ENCODE measurements at regions not wholly inside any gene's neighbourhood (a gene's known extent, or its start where the extent isn't known, plus 50 kb on each side); places are given as distances from the start of the nearest gene placed in this dataset.

DNA sequence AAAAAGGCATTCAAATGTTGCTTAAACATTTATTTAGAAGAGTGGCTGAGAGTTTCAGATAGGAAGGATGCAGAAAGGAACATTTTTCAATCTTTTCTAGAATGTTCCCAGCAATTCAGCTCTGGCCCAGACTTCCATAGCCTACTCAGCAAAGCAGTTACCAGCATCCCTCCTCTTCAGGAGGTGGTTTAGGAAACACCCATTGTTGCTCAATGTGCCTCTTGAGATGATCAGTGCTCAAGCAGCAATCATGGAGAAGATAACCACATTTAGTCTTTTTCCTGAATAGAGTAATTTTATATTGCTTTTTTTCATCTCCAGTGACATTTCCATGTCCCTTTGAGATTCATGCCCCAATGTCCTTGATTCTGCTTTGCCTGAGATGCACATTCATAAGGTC, 328.7 kb upstream of the PPARGC1A start:
- Mint-ChIP-seq H3K4me3 (ENCODE audit: unreplicated experiment) (no peak overlapping the region), H3K36me3 (ENCODE audit: low read depth, unreplicated experiment) (no peaks in the 10 kb centered on the region), H3K27ac (ENCODE audit: unreplicated experiment) (no peak overlapping the region), H3K4me1 (ENCODE audit: unreplicated experiment) (no peaks in the 10 kb centered on the region), H3K9me3 (ENCODE audit: unreplicated experiment) (no peaks in the 10 kb centered on the region), H3K27me3 (ENCODE audit: unreplicated experiment) (no peaks in the 10 kb centered on the region)
- no peak for DNase-seq (ENCODE audit: low spot score)
- TF ChIP-seq, protein P1, sequence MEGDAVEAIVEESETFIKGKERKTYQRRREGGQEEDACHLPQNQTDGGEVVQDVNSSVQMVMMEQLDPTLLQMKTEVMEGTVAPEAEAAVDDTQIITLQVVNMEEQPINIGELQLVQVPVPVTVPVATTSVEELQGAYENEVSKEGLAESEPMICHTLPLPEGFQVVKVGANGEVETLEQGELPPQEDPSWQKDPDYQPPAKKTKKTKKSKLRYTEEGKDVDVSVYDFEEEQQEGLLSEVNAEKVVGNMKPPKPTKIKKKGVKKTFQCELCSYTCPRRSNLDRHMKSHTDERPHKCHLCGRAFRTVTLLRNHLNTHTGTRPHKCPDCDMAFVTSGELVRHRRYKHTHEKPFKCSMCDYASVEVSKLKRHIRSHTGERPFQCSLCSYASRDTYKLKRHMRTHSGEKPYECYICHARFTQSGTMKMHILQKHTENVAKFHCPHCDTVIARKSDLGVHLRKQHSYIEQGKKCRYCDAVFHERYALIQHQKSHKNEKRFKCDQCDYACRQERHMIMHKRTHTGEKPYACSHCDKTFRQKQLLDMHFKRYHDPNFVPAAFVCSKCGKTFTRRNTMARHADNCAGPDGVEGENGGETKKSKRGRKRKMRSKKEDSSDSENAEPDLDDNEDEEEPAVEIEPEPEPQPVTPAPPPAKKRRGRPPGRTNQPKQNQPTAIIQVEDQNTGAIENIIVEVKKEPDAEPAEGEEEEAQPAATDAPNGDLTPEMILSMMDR (IDR thresholded peaks at IDR 0.05; ENCODE audit: unreplicated experiment): no peak

DNA sequence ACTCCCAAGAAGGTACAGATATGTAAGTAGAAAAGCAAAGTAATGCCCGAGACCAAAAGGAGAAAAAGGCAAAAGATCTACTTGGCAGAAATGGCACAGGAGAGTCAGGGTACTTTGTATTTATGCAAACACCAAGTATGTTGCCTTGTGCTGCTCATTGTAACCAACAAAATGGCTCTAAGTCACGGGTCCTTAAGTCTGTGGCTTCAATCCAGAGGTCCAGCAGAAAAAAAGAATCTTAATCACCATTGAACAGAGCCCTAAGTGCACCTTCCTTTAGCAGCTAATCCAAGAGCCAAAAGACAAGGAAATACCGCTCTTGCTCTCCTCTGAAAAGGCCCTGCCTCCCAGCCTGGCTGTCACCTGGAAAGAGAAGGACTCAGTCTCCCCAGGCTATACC, 324.9 kb upstream of the PPARGC1A start:
- H3K36me3 Mint-ChIP-seq (ENCODE audit: low read depth, unreplicated experiment): no peaks in the 10 kb centered on the region
- H3K9me3 Mint-ChIP-seq (ENCODE audit: unreplicated experiment): no peaks in the 10 kb centered on the region
- TF ChIP-seq, protein P1 (IDR thresholded peaks at IDR 0.05; ENCODE audit: unreplicated experiment): no peak
- no peak for DNase-seq (ENCODE audit: low spot score)
- no peak overlapping the region for H3K27ac Mint-ChIP-seq (ENCODE audit: unreplicated experiment)
- H3K27me3 Mint-ChIP-seq (ENCODE audit: unreplicated experiment): no peaks in the 10 kb centered on the region
- no peaks in the 10 kb centered on the region for H3K4me1 Mint-ChIP-seq (ENCODE audit: unreplicated experiment)
- H3K4me3 Mint-ChIP-seq (ENCODE audit: unreplicated experiment): no peak overlapping the region

DNA sequence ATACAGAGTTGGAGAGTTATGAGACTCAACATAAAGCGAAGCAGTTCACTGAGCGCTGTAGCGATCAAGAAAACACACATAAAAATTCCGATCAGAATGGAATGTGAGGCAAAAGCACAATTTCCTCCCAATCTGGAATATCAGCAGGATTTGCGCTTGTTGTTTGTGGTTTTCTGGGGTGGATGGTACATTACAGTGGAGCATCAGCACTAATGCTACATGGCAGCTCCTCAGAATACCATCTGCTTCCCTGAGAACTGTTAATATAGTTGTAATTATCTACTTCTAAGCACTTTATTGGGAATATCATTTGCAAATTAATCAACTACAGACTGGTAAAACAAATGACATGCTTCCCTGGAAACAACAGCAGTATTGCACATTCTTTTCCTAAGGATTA, 324.1 kb upstream of the PPARGC1A start:
- H3K4me1 Mint-ChIP-seq (ENCODE audit: unreplicated experiment): no peaks in the 10 kb centered on the region
- no peaks in the 10 kb centered on the region for H3K9me3 Mint-ChIP-seq (ENCODE audit: unreplicated experiment)
- no peak for DNase-seq (ENCODE audit: low spot score)
- no peak overlapping the region for H3K4me3 Mint-ChIP-seq (ENCODE audit: unreplicated experiment)
- no peaks in the 10 kb centered on the region for H3K36me3 Mint-ChIP-seq (ENCODE audit: low read depth, unreplicated experiment)
- no peak overlapping the region for H3K27ac Mint-ChIP-seq (ENCODE audit: unreplicated experiment)
- H3K27me3 Mint-ChIP-seq (ENCODE audit: unreplicated experiment): no peaks in the 10 kb centered on the region
- TF ChIP-seq, protein P1 (IDR thresholded peaks at IDR 0.05; ENCODE audit: unreplicated experiment): no peak

DNA sequence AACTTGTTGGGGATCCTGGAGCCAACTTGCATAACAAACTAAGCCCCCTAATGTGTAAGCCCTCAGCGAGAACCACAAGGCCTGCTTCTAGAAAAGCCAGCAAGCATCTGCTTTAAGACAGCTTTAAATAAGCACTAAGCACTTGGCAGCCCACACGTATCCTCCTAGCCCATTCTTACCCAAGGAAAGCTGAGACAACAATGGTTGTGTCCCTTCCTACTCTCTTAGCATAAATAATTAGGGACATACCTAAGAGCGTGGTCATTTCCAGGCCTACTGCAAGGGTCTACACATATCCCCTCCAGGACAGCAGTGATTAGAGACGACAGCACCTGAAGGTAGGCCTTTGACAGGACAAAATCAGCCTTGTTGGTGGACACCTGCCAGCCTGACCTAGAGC, 322.8 kb upstream of the PPARGC1A start:
- no peaks in the 10 kb centered on the region for H3K27me3 Mint-ChIP-seq (ENCODE audit: unreplicated experiment)
- no peak for DNase-seq (ENCODE audit: low spot score)
- TF ChIP-seq, protein P1 (IDR thresholded peaks at IDR 0.05; ENCODE audit: unreplicated experiment): no peak
- H3K9me3 Mint-ChIP-seq (ENCODE audit: unreplicated experiment): no peaks in the 10 kb centered on the region
- no peak overlapping the region for H3K4me3 Mint-ChIP-seq (ENCODE audit: unreplicated experiment)
- no peaks in the 10 kb centered on the region for H3K4me1 Mint-ChIP-seq (ENCODE audit: unreplicated experiment)
- no peak overlapping the region for H3K27ac Mint-ChIP-seq (ENCODE audit: unreplicated experiment)
- H3K36me3 Mint-ChIP-seq (ENCODE audit: low read depth, unreplicated experiment): no peaks in the 10 kb centered on the region

DNA sequence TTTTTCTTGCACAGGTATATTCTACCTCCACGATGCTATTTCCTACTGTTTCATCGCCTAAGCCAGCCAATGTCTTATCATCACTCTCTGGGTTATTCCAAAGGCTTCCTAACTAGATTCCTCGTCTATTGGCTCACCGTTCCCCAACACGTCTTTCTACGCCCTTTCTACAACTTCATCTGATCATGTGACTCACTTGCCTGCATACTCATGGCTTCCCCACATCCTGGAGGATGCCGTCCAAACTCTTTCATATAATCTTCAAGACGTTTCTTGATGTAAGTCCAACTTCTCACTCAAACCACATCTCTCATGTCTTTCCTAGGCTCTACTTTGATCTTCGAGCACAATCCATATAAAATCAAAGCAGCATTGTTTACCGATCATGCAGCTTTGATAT, 322.0 kb upstream of the PPARGC1A start:
- DNase-seq (ENCODE audit: low spot score): no peak
- TF ChIP-seq, protein P1 (IDR thresholded peaks at IDR 0.05; ENCODE audit: unreplicated experiment): no peak
- H3K36me3 Mint-ChIP-seq (ENCODE audit: low read depth, unreplicated experiment): no peaks in the 10 kb centered on the region
- H3K4me3 Mint-ChIP-seq (ENCODE audit: unreplicated experiment): no peak overlapping the region
- no peak overlapping the region for H3K27ac Mint-ChIP-seq (ENCODE audit: unreplicated experiment)
- no peaks in the 10 kb centered on the region for H3K4me1 Mint-ChIP-seq (ENCODE audit: unreplicated experiment)
- no peaks in the 10 kb centered on the region for H3K9me3 Mint-ChIP-seq (ENCODE audit: unreplicated experiment)
- H3K27me3 Mint-ChIP-seq (ENCODE audit: unreplicated experiment): no peaks in the 10 kb centered on the region
